Natural killer cell (primary cell): ENCODE measurements at regions not wholly inside any gene's neighbourhood (a gene's known extent, or its start where the extent isn't known, plus 50 kb on each side); places are given as distances from the start of the nearest gene placed in this dataset.

ENCODE experiments used
- ATAC-seq, 3 donors: fragments of 150-1000 bp in 2 of 3; fragments of 200-7000 bp in 1 of 3; cut with Tn5 transposase; 1 replicate in 1 of 3; 2 replicates in 2 of 3; pipeline ENCODE4 v1.10.0; 2021; ENCODE audit warnings: mild to moderate bottlenecking in 2 of 3, moderate library complexity in 2 of 3
- DNase-seq, 2 donors: peaks; one replicate each; pipeline versions ENCODE4 v3.0.0 to v3.0.0-alpha.2; 2013 to 2021; ENCODE audit warnings: mixed read lengths in 1 of 2
- H3K27ac ChIP-seq: one replicate; pipeline ENCODE4 v1.5.1; 2013; ENCODE audit warnings: mild to moderate bottlenecking, low read length
- H3K27me3 ChIP-seq: one replicate; pipeline ENCODE4 v1.6.1; 2013; ENCODE audit warnings: low read length; ENCODE audit not compliant: control insufficient read depth, insufficient read depth
- H3K36me3 ChIP-seq: one replicate; pipeline ENCODE4 v1.6.1; 2013; ENCODE audit warnings: low read length; ENCODE audit not compliant: control insufficient read depth, insufficient read depth
- H3K4me1 ChIP-seq: one replicate; pipeline ENCODE4 v1.6.1; 2013; ENCODE audit warnings: low read length; ENCODE audit not compliant: control insufficient read depth, insufficient read depth
- H3K4me3 ChIP-seq: one replicate; pipeline ENCODE4 v1.5.1; 2013; ENCODE audit warnings: low read length
- H3K9me3 ChIP-seq: one replicate; pipeline ENCODE4 v1.6.1; 2013; ENCODE audit warnings: low read length; ENCODE audit not compliant: control insufficient read depth, insufficient read depth
- H3K27ac Mint-ChIP-seq, 2 donors: one replicate each; pipeline ENCODE4 v1.8.0; 2022; ENCODE audit warnings: mild to moderate bottlenecking in 2 of 2, mixed read lengths in 2 of 2, moderate library complexity in 1 of 2
- H3K27me3 Mint-ChIP-seq, 2 donors: one replicate each; pipeline ENCODE4 v1.8.0; 2022; ENCODE audit warnings: low read depth in 2 of 2, mixed read lengths in 2 of 2
- H3K36me3 Mint-ChIP-seq: one replicate; pipeline ENCODE4 v1.8.0; 2022; ENCODE audit warnings: mixed read lengths
- H3K4me1 Mint-ChIP-seq, 2 donors: one replicate each; pipeline ENCODE4 v1.8.0; 2022; ENCODE audit warnings: mixed read lengths in 2 of 2
- H3K4me3 Mint-ChIP-seq: one replicate; pipeline ENCODE4 v1.8.0; 2022; ENCODE audit warnings: mild to moderate bottlenecking, moderate library complexity, mixed read lengths
- H3K9me3 Mint-ChIP-seq, 2 donors: one replicate each; pipeline ENCODE4 v1.8.0; 2022; ENCODE audit warnings: mixed read lengths in 2 of 2
- CTCF ChIP-seq: fragments of 200-600 bp; IDR thresholded peaks from one replicate; pipeline ENCODE4 v1.8.0; 2022; ENCODE audit warnings: antibody characterized with exemption
- WGBS: methylation state at CpG from one replicate; pipeline ENCODE4 v1.1.7; 2013; ENCODE audit warnings: missing lambda C conversion rate; ENCODE audit not compliant: insufficient coverage; 5-methylcytosine and 5-hydroxymethylcytosine counted together
- intact Hi-C: fragments of 100-400 bp; cut with micrococcal nuclease; formaldehyde crosslinking; loops from one replicate; pipeline ENCODE4 v1.14.2; 2022

- WGBS = 87% methylated on average over 3 of the region's 3 CpGs
- DNase-seq (no peak), ATAC-seq (no peak)
- peaks cover 7% of the 10 kb centered on the region for H3K9me3 ChIP-seq
- no peak for TF ChIP-seq CTCF
- Mint-ChIP-seq H3K27me3 (peaks cover 0 to 2% of the 10 kb centered on the region in 2 donors), H3K4me1 (no peaks in the 10 kb centered on the region), H3K27ac (no peak overlapping the region), H3K36me3 (no peaks in the 10 kb centered on the region), H3K4me3 (no peak overlapping the region), H3K9me3 (peaks cover 0 to 15% of the 10 kb centered on the region in 2 donors)
- H3K27me3 ChIP-seq = no peaks in the 10 kb centered on the region
- H3K4me3 ChIP-seq = no peak overlapping the region
- no peak overlapping the region for H3K27ac ChIP-seq
- intact Hi-C loops = no loop called here
- H3K4me1 ChIP-seq = no peaks in the 10 kb centered on the region
- no peaks in the 10 kb centered on the region for H3K36me3 ChIP-seq
Observed at GRCh38 chr12:19752712-19753111, 313.4 kb downstream of the AEBP2 start.

DNA sequence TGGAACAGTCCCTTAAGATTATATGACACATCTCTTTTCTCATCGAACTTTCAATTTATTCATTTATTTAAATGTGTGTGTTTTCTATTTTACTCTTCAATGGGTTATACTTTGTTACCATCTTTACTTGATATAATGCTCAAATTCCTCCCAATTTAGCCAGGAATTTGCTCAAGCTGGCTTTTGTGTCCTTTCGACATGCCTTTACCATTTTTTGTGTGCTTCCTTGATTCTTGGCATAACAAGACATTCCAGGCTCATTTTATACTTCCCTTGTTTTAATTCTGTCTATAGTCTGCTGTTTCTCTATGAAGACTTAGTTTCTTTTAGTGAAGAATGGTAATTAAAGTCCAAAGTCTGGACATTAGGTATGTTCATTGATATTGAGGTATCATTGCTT lies 315.8 kb downstream of the AEBP2 start:
- Histone ChIP-seq H3K4me1 (no peaks in the 10 kb centered on the region), H3K36me3 (no peaks in the 10 kb centered on the region), H3K27me3 (no peaks in the 10 kb centered on the region), H3K4me3 (no peak overlapping the region), H3K9me3 (peaks cover 7% of the 10 kb centered on the region), H3K27ac (no peak overlapping the region)
- no peak overlapping the region for H3K27ac Mint-ChIP-seq
- WGBS = 95% methylated on average over 1 of the region's 2 CpGs
- no peak for TF ChIP-seq CTCF
- intact Hi-C loops = no loop called here
- ATAC-seq (no peak), DNase-seq (no peak)
- H3K27me3 Mint-ChIP-seq = peaks cover under 1 to 8% of the 10 kb centered on the region in 2 donors
- H3K9me3 Mint-ChIP-seq = peaks cover 0 to 15% of the 10 kb centered on the region in 2 donors
- no peaks in the 10 kb centered on the region for H3K4me1 Mint-ChIP-seq
- no peak overlapping the region for H3K4me3 Mint-ChIP-seq
- no peaks in the 10 kb centered on the region for H3K36me3 Mint-ChIP-seq

GRCh38 chr12:19757317-19757877 lies 318.1 kb downstream of the AEBP2 start:
- WGBS = 50% methylated on average over 5 of the region's 7 CpGs
- peak; percentile 29 for TF ChIP-seq CTCF
- no peaks in the 10 kb centered on the region for H3K27me3 ChIP-seq
- H3K9me3 ChIP-seq = peaks cover 7% of the 10 kb centered on the region
- H3K4me3 Mint-ChIP-seq = no peak overlapping the region
- no peaks in the 10 kb centered on the region for H3K36me3 Mint-ChIP-seq
- no peaks in the 10 kb centered on the region for H3K36me3 ChIP-seq
- H3K4me1 Mint-ChIP-seq = peaks cover 0 to 5% of the 10 kb centered on the region in 2 donors
- DNase-seq (peak in 1 of 2 donors; percentile 7), ATAC-seq (peak in 1 of 3 donors; percentile 40)
- H3K27ac Mint-ChIP-seq = no peak overlapping the region
- H3K9me3 Mint-ChIP-seq = peaks cover 0 to 15% of the 10 kb centered on the region in 2 donors
- no peaks in the 10 kb centered on the region for H3K4me1 ChIP-seq
- no peak overlapping the region for H3K27ac ChIP-seq
- H3K27me3 Mint-ChIP-seq = peaks cover 8 to 11% of the 10 kb centered on the region in 2 donors
- H3K4me3 ChIP-seq = no peak overlapping the region
- intact Hi-C loops = no loop called here

DNA sequence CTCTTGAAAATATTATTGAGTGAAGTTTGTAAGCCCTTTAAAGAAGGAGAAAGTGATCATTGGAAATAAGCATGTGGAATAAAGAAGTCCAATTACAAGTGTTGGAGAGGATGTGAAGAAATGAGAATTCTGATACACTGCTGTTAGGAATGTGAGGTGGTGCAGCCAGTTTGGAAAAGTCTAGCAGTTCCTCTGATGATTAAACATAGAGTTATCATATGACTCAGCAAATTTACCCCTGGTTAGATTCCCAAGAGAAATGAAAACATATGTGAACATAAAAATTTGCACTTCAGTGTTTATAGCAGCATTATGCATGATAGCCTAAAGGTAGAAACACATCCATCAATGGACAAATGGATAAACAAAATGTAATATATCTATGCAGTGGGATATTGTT lies 319.9 kb downstream of the AEBP2 start:
- DNase-seq (no peak), ATAC-seq (no peak)
- no peak overlapping the region for H3K27ac ChIP-seq
- Mint-ChIP-seq H3K27me3 (peaks cover 8 to 11% of the 10 kb centered on the region in 2 donors), H3K4me3 (no peak overlapping the region), H3K4me1 (peaks cover 0 to 5% of the 10 kb centered on the region in 2 donors), H3K9me3 (no peaks in the 10 kb centered on the region), H3K36me3 (no peaks in the 10 kb centered on the region), H3K27ac (no peak overlapping the region)
- H3K27me3 ChIP-seq = no peaks in the 10 kb centered on the region
- intact Hi-C loops = no loop called here
- no peaks in the 10 kb centered on the region for H3K9me3 ChIP-seq
- H3K4me1 ChIP-seq = no peaks in the 10 kb centered on the region
- TF ChIP-seq CTCF = no peak
- no peaks in the 10 kb centered on the region for H3K36me3 ChIP-seq
- no peak overlapping the region for H3K4me3 ChIP-seq
